Breast epithelium (tissue), 3 donors: ENCODE measurements at regions not wholly inside any gene's neighbourhood (a gene's known extent, or its start where the extent isn't known, plus 50 kb on each side); places are given as distances from the start of the nearest gene placed in this dataset.

Source experiments
- POLR2A ChIP-seq: fragments of 450-650 bp; IDR thresholded peaks from one replicate; pipeline ENCODE4 v1.6.1; 2016; ENCODE audit warnings: antibody characterized with exemption, mild to moderate bottlenecking, moderate library complexity
- POLR2AphosphoS5 ChIP-seq, 3 donors: sonication (generic); formaldehyde crosslinking; IDR thresholded peaks; one replicate each; pipeline ENCODE4 v1.6.1; 2017; ENCODE audit warnings: antibody characterized with exemption in 3 of 3
- TF ChIP-seq, protein P1 (sequence below), 3 donors: fragments of 450-650 bp; IDR thresholded peaks; one replicate each; pipeline ENCODE4 v1.5.1; 2016 to 2017; ENCODE audit warnings: antibody characterized with exemption in 3 of 3, mild to moderate bottlenecking in 3 of 3, moderate library complexity in 3 of 3

DNA sequence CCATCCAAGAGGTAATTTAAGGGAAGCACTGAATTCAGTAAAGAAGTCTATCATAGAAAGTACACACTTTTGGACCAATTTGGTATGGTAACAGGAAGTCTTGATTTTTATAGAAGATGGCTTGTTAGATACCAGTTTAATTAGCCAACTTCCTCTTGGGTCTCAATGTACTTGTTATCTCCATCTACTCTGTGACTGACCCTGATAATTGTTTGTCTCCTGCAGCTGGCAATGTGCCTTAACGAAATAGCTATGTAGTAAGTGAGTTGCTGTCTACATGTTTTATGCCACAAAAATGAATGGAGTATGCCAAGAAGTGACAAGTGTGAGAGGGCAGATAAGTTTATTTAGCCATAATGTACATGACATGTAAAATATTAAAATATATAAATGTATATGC lies 410.5 kb upstream of the MAN1A1 start:
- TF ChIP-seq, protein P1, sequence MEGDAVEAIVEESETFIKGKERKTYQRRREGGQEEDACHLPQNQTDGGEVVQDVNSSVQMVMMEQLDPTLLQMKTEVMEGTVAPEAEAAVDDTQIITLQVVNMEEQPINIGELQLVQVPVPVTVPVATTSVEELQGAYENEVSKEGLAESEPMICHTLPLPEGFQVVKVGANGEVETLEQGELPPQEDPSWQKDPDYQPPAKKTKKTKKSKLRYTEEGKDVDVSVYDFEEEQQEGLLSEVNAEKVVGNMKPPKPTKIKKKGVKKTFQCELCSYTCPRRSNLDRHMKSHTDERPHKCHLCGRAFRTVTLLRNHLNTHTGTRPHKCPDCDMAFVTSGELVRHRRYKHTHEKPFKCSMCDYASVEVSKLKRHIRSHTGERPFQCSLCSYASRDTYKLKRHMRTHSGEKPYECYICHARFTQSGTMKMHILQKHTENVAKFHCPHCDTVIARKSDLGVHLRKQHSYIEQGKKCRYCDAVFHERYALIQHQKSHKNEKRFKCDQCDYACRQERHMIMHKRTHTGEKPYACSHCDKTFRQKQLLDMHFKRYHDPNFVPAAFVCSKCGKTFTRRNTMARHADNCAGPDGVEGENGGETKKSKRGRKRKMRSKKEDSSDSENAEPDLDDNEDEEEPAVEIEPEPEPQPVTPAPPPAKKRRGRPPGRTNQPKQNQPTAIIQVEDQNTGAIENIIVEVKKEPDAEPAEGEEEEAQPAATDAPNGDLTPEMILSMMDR (IDR thresholded peaks at IDR 0.05), result no peak
- no peak for TF ChIP-seq POLR2AphosphoS5 (IDR thresholded peaks at IDR 0.05)
- TF ChIP-seq POLR2A, result no peak
